Parathyroid adenoma (tissue), 2 donors: ENCODE measurements at regions not wholly inside any gene's neighbourhood (a gene's known extent, or its start where the extent isn't known, plus 50 kb on each side); places are given as distances from the start of the nearest gene placed in this dataset.

Experiments
- H2AFZ ChIP-seq: fragments of 300-600 bp; sonication (generic); one replicate; pipeline ENCODE4 v1.7.0; 2017; ENCODE audit warnings: antibody characterized with exemption, mild to moderate bottlenecking
- H3K27ac ChIP-seq: fragments of 300-600 bp; sonication (generic); one replicate; pipeline ENCODE4 v1.7.0; 2017
- H3K27me3 ChIP-seq: fragments of 300-600 bp; sonication (generic); one replicate; pipeline ENCODE4 v1.7.0; 2017; ENCODE audit warnings: low read length; ENCODE audit not compliant: control insufficient read depth, insufficient read depth
- H3K36me3 ChIP-seq: fragments of 300-600 bp; sonication (generic); one replicate; pipeline ENCODE4 v1.7.0; 2017; ENCODE audit warnings: low read length; ENCODE audit not compliant: control insufficient read depth, insufficient read depth
- H3K4me1 ChIP-seq: fragments of 300-600 bp; sonication (generic); one replicate; pipeline ENCODE4 v1.7.0; 2017; ENCODE audit warnings: control low read depth
- H3K4me2 ChIP-seq: fragments of 300-600 bp; sonication (generic); one replicate; pipeline ENCODE4 v1.7.0; 2017; ENCODE audit warnings: low read length
- H3K4me3 ChIP-seq: fragments of 300-600 bp; sonication (generic); one replicate; pipeline ENCODE4 v1.7.0; 2017; ENCODE audit warnings: low read depth, low read length
- H3K79me2 ChIP-seq: fragments of 300-600 bp; sonication (generic); one replicate; pipeline ENCODE4 v1.7.0; 2017; ENCODE audit warnings: control low read depth
- H3K9ac ChIP-seq: fragments of 300-600 bp; sonication (generic); one replicate; pipeline ENCODE4 v1.7.0; 2017; ENCODE audit warnings: mild to moderate bottlenecking
- H3K9me3 ChIP-seq: fragments of 300-600 bp; sonication (generic); one replicate; pipeline ENCODE4 v1.7.0; 2017; ENCODE audit warnings: low read length; ENCODE audit not compliant: control insufficient read depth
- TF ChIP-seq, protein P1 (sequence below): fragments of 300-600 bp; sonication (generic); IDR thresholded peaks from one replicate; pipeline ENCODE4 v1.7.0; 2017; ENCODE audit warnings: antibody characterized with exemption, mild to moderate bottlenecking
- donor health status: primary hyperparathyroidism.

DNA sequence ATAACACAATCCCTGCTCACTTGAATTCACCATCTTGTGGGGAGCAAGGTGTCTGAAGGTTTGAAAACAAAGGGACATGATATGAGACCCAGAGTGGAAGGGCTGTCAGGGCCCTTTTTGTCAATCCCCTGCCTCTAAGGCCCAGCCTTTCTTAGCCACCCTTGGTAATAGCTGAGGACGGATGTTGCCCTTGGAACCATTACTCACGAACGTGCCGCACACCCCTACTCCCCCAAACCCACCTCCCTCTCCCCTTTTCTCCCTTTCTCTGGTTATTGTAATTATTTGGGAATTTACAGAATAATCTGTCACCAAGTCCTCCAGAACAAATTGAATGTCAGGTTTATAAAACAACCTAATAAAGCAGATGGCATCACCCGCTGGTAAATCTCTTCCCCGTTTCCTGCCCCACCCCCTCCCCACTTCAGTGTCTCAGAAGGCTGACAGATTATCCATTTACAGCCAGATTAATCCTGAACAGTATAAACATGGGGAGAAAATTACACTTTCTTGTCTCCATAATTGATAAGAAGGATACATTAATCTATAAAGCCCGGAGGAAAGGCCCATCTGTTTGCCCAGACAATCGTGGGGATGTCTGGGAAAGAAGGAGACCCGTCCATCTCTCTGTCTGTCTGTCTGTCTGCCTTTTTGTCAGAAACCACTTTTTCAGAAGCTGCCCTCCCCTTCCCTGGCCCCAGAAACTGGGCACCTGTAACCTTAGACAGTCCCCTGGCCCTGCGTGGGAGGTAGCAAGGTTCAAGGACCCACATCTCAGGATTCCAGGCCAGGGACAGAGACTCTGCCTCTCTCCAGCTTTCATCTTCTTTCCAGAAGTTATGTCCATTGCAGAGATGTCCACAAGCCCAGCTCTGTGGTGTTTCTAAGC is 60.6 kb upstream of the CD34 start:
- no peaks in the 10 kb centered on the region for H3K4me1 ChIP-seq
- no peak overlapping the region for H3K4me3 ChIP-seq
- H3K27ac ChIP-seq: no peak overlapping the region
- no peaks in the 10 kb centered on the region for H3K9me3 ChIP-seq
- TF ChIP-seq, protein P1, sequence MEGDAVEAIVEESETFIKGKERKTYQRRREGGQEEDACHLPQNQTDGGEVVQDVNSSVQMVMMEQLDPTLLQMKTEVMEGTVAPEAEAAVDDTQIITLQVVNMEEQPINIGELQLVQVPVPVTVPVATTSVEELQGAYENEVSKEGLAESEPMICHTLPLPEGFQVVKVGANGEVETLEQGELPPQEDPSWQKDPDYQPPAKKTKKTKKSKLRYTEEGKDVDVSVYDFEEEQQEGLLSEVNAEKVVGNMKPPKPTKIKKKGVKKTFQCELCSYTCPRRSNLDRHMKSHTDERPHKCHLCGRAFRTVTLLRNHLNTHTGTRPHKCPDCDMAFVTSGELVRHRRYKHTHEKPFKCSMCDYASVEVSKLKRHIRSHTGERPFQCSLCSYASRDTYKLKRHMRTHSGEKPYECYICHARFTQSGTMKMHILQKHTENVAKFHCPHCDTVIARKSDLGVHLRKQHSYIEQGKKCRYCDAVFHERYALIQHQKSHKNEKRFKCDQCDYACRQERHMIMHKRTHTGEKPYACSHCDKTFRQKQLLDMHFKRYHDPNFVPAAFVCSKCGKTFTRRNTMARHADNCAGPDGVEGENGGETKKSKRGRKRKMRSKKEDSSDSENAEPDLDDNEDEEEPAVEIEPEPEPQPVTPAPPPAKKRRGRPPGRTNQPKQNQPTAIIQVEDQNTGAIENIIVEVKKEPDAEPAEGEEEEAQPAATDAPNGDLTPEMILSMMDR: no peak
- no peak overlapping the region for H3K4me2 ChIP-seq
- H3K36me3 ChIP-seq: no peaks in the 10 kb centered on the region
- no peak overlapping the region for H3K9ac ChIP-seq
- H2AFZ ChIP-seq: no peak overlapping the region
- no peaks in the 10 kb centered on the region for H3K27me3 ChIP-seq
- no peaks in the 10 kb centered on the region for H3K79me2 ChIP-seq

DNA sequence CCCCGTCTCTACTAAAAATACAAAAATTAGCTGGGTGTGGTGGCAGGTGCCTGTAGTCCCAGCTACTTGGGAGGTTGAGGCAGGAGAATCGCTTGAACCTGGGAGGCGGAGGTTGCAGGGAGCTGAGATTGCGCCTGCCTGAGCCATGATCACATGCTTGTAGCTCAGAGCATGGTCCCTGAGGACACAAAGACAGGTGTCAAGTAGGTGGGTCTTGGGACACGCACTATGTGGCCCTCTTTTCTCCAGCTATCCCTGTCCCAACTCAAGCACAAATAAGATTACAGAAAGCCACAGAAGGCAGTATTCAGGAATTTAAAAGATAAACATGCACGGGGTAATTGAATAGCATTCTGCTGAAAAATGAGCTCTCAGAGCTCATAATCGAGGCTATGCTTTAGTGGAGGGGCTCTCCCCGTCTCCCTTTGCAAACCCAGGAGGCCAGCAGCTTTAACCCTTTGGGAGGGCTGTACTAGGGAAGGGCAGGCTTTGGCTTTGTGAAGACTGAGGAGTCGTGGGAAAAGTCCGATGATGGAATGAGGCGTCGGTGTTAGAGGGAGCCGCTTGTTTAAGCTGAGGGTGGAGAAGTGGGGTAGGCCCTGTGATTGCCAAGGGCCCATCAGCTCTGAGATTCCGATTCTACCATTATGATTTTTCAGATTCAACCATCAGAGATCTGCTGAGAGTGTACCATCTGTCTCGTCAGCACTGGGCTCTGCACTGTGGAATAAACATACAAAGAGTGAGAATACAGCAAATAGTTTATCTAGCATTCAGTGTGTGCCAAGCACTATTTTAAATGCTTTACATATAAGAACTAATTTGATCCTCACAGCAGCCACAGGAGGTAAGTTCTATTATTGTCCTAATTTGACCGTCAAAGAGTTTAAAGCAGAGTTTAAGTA is 59.7 kb upstream of the CD34 start:
- no peaks in the 10 kb centered on the region for H3K4me1 ChIP-seq
- H3K27me3 ChIP-seq: no peaks in the 10 kb centered on the region
- H3K9me3 ChIP-seq: no peaks in the 10 kb centered on the region
- H3K4me2 ChIP-seq: no peak overlapping the region
- no peaks in the 10 kb centered on the region for H3K36me3 ChIP-seq
- no peak overlapping the region for H2AFZ ChIP-seq
- TF ChIP-seq, protein P1: no peak
- no peaks in the 10 kb centered on the region for H3K79me2 ChIP-seq
- no peak overlapping the region for H3K27ac ChIP-seq
- no peak overlapping the region for H3K4me3 ChIP-seq
- H3K9ac ChIP-seq: no peak overlapping the region

DNA sequence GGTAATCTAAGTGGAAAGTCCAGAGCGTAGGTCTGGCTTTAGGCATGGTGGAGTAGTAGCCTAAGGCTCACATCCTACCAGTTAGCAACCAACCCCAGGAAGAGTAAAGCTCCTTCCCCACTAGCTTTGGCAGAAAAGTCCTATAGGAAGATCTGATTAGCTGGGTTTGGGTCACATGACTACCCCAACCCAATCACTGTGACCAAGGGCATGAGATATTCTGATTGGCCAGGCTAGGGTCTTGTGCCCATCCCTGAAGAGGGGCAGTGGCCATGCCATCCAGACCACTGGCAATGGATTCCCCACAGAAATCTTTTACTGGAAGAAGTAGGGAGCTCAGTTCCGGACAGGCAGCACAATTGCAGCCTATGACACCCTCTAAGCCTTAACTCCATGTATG is 58.6 kb upstream of the CD34 start:
- TF ChIP-seq, protein P1: no peak

DNA sequence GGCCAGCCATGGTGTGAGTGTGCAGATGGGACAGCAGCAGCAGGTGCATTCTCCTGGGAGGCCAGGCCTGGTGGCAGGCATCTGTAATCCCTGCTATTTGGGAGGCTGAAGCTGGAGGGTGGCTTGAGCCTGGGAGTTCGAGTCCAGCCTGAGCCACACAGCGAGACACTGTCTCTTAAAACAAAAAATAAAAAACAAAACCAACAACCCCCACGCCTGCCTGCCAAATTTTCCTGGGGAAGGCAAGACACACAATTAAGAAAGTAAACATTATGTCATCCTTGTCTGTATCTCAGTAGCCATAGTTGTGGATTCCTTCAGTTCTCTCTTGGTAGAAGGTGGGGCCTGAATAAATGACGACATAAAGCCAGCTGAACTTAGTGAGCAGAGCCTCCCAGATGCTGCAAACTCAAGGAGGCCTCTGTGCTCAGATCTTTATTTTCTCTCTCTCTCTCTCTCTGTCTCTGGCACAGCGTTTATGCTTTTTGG is 57.6 kb upstream of the CD34 start:
- Histone ChIP-seq H2AFZ (no peak overlapping the region), H3K9ac (no peak overlapping the region), H3K27ac (no peak overlapping the region), H3K4me2 (no peak overlapping the region), H3K4me3 (no peak overlapping the region), H3K36me3 (no peaks in the 10 kb centered on the region), H3K79me2 (no peaks in the 10 kb centered on the region), H3K9me3 (no peaks in the 10 kb centered on the region), H3K4me1 (no peaks in the 10 kb centered on the region), H3K27me3 (no peaks in the 10 kb centered on the region)
- TF ChIP-seq, protein P1: no peak

More for the DNA sequence above, 58.6 kb upstream of the CD34 start:
- H3K79me2 ChIP-seq: no peaks in the 10 kb centered on the region
- no peak overlapping the region for H3K27ac ChIP-seq
- H3K4me1 ChIP-seq: no peaks in the 10 kb centered on the region
- H3K4me3 ChIP-seq: no peak overlapping the region
- no peaks in the 10 kb centered on the region for H3K36me3 ChIP-seq
- no peaks in the 10 kb centered on the region for H3K9me3 ChIP-seq
- no peak overlapping the region for H2AFZ ChIP-seq
- no peaks in the 10 kb centered on the region for H3K27me3 ChIP-seq
- no peak overlapping the region for H3K4me2 ChIP-seq
- no peak overlapping the region for H3K9ac ChIP-seq
